Brain microvascular endothelial cell (primary cell): ENCODE measurements at regions not wholly inside any gene's neighbourhood (a gene's known extent, or its start where the extent isn't known, plus 50 kb on each side); places are given as distances from the start of the nearest gene placed in this dataset.

Source experiments
- DNase-seq: peaks from one replicate; pipeline ENCODE4 v3.0.0-alpha.2; 2020
- H3K27ac ChIP-seq: fragments of 250-450 bp; sonication (Bioruptor Pico); 2 replicates; pipeline ENCODE4 v1.5.1; 2020; ENCODE audit warnings: mild to moderate bottlenecking, moderate library complexity
- H3K27me3 ChIP-seq: fragments of 250-450 bp; sonication (Bioruptor Pico); replicated peaks from 2 replicates; pipeline ENCODE4 v1.5.1; 2020; ENCODE audit warnings: mild to moderate bottlenecking
- H3K36me3 ChIP-seq: fragments of 250-450 bp; sonication (Bioruptor Pico); replicated peaks from 2 replicates; pipeline ENCODE4 v1.5.1; 2020; ENCODE audit warnings: mild to moderate bottlenecking
- H3K4me3 ChIP-seq: 2 replicates; pipeline ENCODE4 v1.5.1; 2011; ENCODE audit warnings: low read depth, mild to moderate bottlenecking, control low read depth, low read length, moderate library complexity
- in situ Hi-C: cut with HindIII; loops from 2 replicates; pipeline ENCODE4 v1.10.0; 2017; ENCODE audit warnings: low sequenced_read_pairs, low pct_ligation_motif_present
- TF ChIP-seq, protein P1 (sequence below): IDR thresholded peaks from 2 replicates; pipeline ENCODE4 v1.5.1; 2011; ENCODE audit warnings: low read depth, mild to moderate bottlenecking, moderate library complexity, low read length, control low read depth, inconsistent platforms; ENCODE audit errors: missing control alignments

DNA sequence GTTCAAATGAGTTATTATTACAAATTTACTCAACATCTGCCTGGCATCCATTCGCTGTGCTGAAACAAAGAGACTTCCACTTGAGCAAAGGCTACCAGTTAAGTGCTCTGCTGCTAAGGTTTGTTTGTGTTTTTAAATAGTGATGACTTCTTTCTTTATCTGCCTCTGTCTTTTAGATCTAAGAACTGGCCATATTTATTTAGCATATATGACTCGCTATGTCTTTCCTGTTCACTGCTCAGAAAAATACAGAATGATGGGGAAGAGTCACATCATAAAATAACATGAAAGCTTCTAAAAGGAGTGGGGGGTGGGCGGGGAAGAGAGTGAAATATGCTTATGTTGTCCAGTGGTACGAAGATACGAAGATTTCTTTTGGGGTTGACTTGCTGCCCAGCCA lies 322.2 kb downstream of the GPAT3 start:
- in situ Hi-C loops, result no loop called here
- no peak overlapping the region for H3K27ac ChIP-seq
- no peak for DNase-seq
- no peaks in the 10 kb centered on the region for H3K36me3 ChIP-seq
- H3K4me3 ChIP-seq, result no peak overlapping the region
- H3K27me3 ChIP-seq, result no peaks in the 10 kb centered on the region
- TF ChIP-seq, protein P1, sequence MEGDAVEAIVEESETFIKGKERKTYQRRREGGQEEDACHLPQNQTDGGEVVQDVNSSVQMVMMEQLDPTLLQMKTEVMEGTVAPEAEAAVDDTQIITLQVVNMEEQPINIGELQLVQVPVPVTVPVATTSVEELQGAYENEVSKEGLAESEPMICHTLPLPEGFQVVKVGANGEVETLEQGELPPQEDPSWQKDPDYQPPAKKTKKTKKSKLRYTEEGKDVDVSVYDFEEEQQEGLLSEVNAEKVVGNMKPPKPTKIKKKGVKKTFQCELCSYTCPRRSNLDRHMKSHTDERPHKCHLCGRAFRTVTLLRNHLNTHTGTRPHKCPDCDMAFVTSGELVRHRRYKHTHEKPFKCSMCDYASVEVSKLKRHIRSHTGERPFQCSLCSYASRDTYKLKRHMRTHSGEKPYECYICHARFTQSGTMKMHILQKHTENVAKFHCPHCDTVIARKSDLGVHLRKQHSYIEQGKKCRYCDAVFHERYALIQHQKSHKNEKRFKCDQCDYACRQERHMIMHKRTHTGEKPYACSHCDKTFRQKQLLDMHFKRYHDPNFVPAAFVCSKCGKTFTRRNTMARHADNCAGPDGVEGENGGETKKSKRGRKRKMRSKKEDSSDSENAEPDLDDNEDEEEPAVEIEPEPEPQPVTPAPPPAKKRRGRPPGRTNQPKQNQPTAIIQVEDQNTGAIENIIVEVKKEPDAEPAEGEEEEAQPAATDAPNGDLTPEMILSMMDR, result no peak

DNA sequence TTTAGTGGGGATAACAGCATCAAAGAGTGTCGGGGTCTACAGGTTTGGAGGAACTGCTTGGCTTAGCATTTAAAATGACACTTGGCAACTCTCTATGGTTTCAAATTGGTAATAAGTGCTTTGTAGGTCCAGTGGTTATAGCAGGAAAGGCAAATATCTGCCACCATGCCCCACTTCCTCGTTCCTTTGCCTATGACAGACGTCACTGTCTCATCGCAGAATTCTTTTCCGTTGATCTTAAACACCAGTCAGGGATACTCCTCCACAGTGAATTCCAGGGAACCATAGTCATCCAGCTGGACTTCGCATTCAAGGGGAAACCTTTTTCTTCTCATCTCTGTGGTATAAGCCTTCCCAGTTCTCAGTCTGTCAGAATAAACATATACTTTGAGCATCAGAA lies 319.1 kb downstream of the GPAT3 start:
- in situ Hi-C loops, result no loop called here
- Histone ChIP-seq H3K27ac (peak overlapping the region; percentile 90), H3K27me3 (no peaks in the 10 kb centered on the region), H3K36me3 (no peaks in the 10 kb centered on the region), H3K4me3 (no peak overlapping the region)
- TF ChIP-seq, protein P1, result no peak
- DNase-seq, result peak; percentile 97

DNA sequence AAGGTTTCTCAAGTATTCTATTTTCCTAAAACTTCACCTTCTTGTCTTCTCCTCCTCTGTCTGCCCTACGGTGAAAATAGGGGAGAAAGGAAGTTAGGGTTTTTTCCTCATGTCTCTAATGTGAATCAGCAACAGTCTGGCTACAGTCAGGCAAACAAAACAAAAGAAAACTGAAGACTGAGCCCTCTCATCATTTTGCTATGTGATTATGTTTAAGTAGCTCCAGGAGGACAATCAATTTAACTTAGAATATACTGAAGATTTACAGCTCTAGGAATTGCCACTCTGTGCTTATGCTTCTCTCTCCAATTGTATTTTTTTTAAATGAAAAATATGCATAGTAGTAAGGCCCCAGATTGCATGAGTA lies 316.2 kb downstream of the GPAT3 start:
- peak; percentile 70 for DNase-seq
- in situ Hi-C loops, result no loop called here
- TF ChIP-seq, protein P1, result no peak
- Histone ChIP-seq H3K4me3 (no peak overlapping the region), H3K27ac (peak overlapping the region; percentile 83), H3K36me3 (no peaks in the 10 kb centered on the region), H3K27me3 (no peaks in the 10 kb centered on the region)

DNA sequence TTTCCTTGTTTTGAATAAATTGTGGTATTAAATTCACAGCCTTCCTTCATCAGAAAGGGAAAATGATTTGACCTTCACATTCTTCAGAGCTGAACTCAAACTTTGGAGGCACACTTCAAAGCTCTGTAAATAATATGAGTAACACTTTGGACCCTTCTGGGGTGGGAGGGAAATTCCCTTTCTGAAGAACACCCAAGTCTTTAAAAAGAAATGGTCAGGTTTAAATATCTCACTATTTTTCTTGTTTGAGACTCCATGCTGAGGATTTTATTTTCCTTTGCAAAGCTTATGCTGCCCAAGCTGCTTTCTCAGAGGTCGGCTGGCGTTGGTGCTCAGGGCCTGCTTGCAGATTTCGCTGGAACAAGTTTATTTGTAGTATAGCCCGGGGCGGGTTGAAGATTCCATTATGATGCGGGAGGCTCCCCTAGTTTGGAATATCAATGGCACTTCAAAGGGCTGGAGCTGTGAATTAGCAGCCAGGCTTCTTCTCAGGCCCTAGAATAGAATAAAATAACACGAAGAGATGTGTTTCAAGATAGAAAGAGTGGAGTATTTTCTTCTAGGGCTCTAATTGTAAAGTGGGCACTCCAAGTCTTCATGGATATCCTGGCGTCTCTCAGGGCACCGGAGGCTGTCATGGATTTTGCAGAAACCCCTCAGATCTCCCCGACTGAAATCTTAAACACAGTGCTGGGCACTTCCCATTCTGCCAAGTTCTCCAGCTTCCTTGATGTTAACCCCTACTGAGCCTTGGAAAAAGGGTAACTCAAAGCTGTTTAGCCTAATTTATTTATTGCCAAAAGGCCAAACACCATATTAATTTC lies 315.6 kb downstream of the GPAT3 start:
- Histone ChIP-seq H3K27ac (peak overlapping the region; percentile 83), H3K36me3 (no peaks in the 10 kb centered on the region), H3K4me3 (no peak overlapping the region), H3K27me3 (no peaks in the 10 kb centered on the region)
- peak; percentile 52 for DNase-seq
- TF ChIP-seq, protein P1, result no peak
- in situ Hi-C loops, result no loop called here

DNA sequence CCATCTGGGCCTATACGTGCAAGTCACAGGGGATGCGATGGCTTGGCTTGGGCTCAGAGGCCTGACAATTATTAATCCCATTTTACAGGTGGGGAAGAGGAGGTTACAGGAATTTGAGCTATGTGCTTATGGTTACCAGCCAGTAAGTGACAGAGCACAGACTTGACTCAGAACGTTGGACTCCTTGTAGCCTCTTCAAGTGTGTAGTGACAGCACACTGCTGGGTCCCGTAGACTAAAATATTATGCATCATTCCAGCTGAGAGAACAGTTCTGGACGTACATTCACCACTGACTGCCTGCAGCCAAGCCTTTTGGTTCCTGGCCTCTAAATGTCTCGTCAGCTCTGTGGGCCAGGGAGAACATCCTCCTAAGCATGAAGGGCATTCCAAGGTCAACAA lies 314.5 kb downstream of the GPAT3 start:
- Histone ChIP-seq H3K36me3 (no peaks in the 10 kb centered on the region), H3K4me3 (no peak overlapping the region), H3K27me3 (no peaks in the 10 kb centered on the region), H3K27ac (no peak overlapping the region)
- TF ChIP-seq, protein P1, result no peak
- DNase-seq, result peak; percentile 43
- in situ Hi-C loops, result no loop called here
